Neural cell (in vitro differentiated cells): ENCODE measurements at regions not wholly inside any gene's neighbourhood (a gene's known extent, or its start where the extent isn't known, plus 50 kb on each side); places are given as distances from the start of the nearest gene placed in this dataset.

ENCODE experiments used
- H2AFZ ChIP-seq: fragments of 200-600, 300-800 bp; sonication (generic), shearing (Covaris generic); 2 replicates; pipeline ENCODE4 v1.6.0; 2014; ENCODE audit warnings: low read depth, mild to moderate bottlenecking, antibody characterized with exemption, low read length, moderate library complexity
- H3F3A ChIP-seq: fragments of 200-600 bp; shearing (Covaris generic); 2 replicates; pipeline ENCODE4 v1.6.1; 2016; ENCODE audit warnings: mild to moderate bottlenecking, moderate library complexity, mixed read lengths, antibody characterized with exemption, low read length; ENCODE audit not compliant: insufficient read depth, poor library complexity, severe bottlenecking
- H3K27ac ChIP-seq: fragments of 200-600, 300-800 bp; sonication (generic), shearing (Covaris generic); 2 replicates; pipeline ENCODE4 v1.5.1; 2014; ENCODE audit warnings: mild to moderate bottlenecking, low read length, moderate library complexity
- H3K27me3 ChIP-seq: fragments of 300-800, 200-600 bp; sonication (generic), shearing (Covaris generic); 2 replicates; pipeline ENCODE4 v1.6.0; 2014; ENCODE audit warnings: mild to moderate bottlenecking, low read depth, low read length, moderate library complexity; ENCODE audit not compliant: insufficient read depth
- H3K36me3 ChIP-seq: fragments of 300-800, 200-600 bp; sonication (generic), shearing (Covaris generic); 2 replicates; pipeline ENCODE4 v1.5.1; 2014; ENCODE audit warnings: mild to moderate bottlenecking, antibody characterized with exemption, low read length, moderate library complexity; ENCODE audit not compliant: insufficient read depth
- H3K4me2 ChIP-seq: fragments of 300-800, 200-600 bp; sonication (generic), shearing (Covaris generic); 2 replicates; pipeline ENCODE4 v1.6.0; 2014; ENCODE audit warnings: mild to moderate bottlenecking, low read length
- H3K4me3 ChIP-seq: fragments of 300-800, 200-600 bp; sonication (generic), shearing (Covaris generic); 2 replicates; pipeline ENCODE4 v1.5.1; 2014; ENCODE audit warnings: mild to moderate bottlenecking, low read length, moderate library complexity
- H3K79me2 ChIP-seq: fragments of 200-600 bp; shearing (Covaris generic); replicated peaks from 2 replicates; pipeline ENCODE4 v1.6.0; 2014; ENCODE audit warnings: mild to moderate bottlenecking, low read length, moderate library complexity; ENCODE audit not compliant: insufficient read depth
- H3K9ac ChIP-seq: fragments of 300-800, 200-600 bp; sonication (generic), shearing (Covaris generic); 2 replicates; pipeline ENCODE4 v1.6.1; 2016; ENCODE audit warnings: mild to moderate bottlenecking, low read length, mixed read lengths
- H3K9me2 ChIP-seq: fragments of 200-600 bp; shearing (Covaris generic); 2 replicates; pipeline ENCODE4 v1.6.1; 2016; ENCODE audit warnings: mild to moderate bottlenecking, low read length, mixed read lengths; ENCODE audit not compliant: insufficient read depth
- H3K9me3 ChIP-seq: fragments of 200-600, 300-800 bp; sonication (generic), shearing (Covaris generic); 2 replicates; pipeline ENCODE4 v1.6.1; 2016; ENCODE audit warnings: mild to moderate bottlenecking, mixed run types, low read length, moderate library complexity, mixed read lengths
- H4K20me1 ChIP-seq: fragments of 200-600 bp; shearing (Covaris generic); 2 replicates; pipeline ENCODE4 v1.6.1; 2016; ENCODE audit warnings: mild to moderate bottlenecking, mixed run types; ENCODE audit not compliant: insufficient read depth
- EP300 ChIP-seq: fragments of 450-650 bp; conservative IDR thresholded peaks from 2 replicates; pipeline ENCODE4 v1.6.1; 2014; ENCODE audit warnings: antibody characterized with exemption, mild to moderate bottlenecking, moderate library complexity; ENCODE audit not compliant: poor library complexity, severe bottlenecking
- EZH2 ChIP-seq: fragments of 200-600, 300-800 bp; shearing (Covaris generic), sonication (generic); IDR thresholded peaks from 2 replicates; pipeline ENCODE4 v1.6.1; 2014; ENCODE audit warnings: antibody characterized with exemption, low read length, borderline replicate concordance, mild to moderate bottlenecking; ENCODE audit not compliant: insufficient read depth, poor library complexity, severe bottlenecking
- POLR2AphosphoS5 ChIP-seq: IDR thresholded peaks from 2 replicates; pipeline ENCODE4 v1.6.1; 2012
- RAD21 ChIP-seq: fragments of 450-650 bp; conservative IDR thresholded peaks from 2 replicates; pipeline ENCODE4 v1.6.1; 2014; ENCODE audit warnings: antibody characterized with exemption, mild to moderate bottlenecking, moderate library complexity
- SMC3 ChIP-seq: fragments of 450-650 bp; conservative IDR thresholded peaks from 2 replicates; pipeline ENCODE4 v1.6.1; 2014; ENCODE audit warnings: antibody characterized with exemption, mild to moderate bottlenecking, moderate library complexity; ENCODE audit not compliant: poor library complexity
- TAF1 ChIP-seq: IDR thresholded peaks from 2 replicates; pipeline ENCODE4 v1.6.1; 2012; ENCODE audit warnings: low read depth
- TF ChIP-seq, protein P1 (sequence below): IDR thresholded peaks from 2 replicates; pipeline ENCODE4 v1.6.1; 2012; ENCODE audit warnings: borderline replicate concordance
- TF ChIP-seq, protein P2 (sequence below): fragments of 450-650 bp; IDR thresholded peaks from 2 replicates; pipeline ENCODE4 v1.5.1; 2014; ENCODE audit warnings: antibody characterized with exemption, mild to moderate bottlenecking, moderate library complexity; ENCODE audit not compliant: poor library complexity, severe bottlenecking

DNA sequence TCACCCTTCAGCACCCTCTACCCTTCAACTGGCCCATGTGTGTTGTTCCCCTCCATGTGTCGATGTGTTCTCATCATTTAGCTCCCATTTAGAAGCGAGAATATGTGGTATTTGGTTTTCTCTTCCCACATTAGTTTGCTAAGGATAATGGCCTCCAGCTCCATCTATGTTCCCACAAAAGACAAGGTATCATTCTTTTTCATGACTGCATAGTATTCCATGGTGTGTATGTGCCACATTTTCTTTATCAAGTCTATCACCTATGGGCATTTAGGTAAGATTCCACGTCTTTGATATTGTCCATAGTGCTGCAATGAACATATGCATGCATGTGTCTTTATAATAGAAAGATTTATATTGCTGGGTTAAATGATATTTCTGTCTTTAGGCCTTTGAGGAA is 325.1 kb upstream of the ADAMTS16 start:
- H3K9me2 ChIP-seq: no peaks in the 10 kb centered on the region
- no peak overlapping the region for H3K4me3 ChIP-seq

DNA sequence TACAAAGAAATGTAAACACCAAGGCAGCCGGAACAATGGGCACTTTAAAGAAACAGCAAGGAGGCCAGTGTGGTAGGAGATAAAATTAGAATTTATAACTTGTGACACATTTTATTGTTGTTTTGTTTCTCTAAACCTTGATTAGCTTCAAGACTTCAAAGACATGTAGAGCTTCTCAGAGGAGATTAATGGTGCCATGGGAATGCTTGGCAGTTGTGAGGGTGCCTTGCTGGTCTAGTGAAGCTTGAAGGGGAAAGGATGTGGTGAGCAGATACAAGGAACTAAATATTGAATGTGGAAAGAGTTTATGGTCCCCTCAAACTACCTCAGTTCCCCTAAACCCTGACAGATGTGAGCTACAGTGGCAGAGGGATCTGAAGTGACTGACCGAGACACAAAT is 322.4 kb upstream of the ADAMTS16 start:
- H4K20me1 ChIP-seq: no peaks in the 10 kb centered on the region
- no peak overlapping the region for H3K27ac ChIP-seq
- H3K9me2 ChIP-seq: no peaks in the 10 kb centered on the region
- H3K9me3 ChIP-seq: peaks cover 3% of the 10 kb centered on the region
- H3K79me2 ChIP-seq: no peaks in the 10 kb centered on the region
- no peak overlapping the region for H3K4me3 ChIP-seq
- TF ChIP-seq POLR2AphosphoS5 (no peak), EZH2 (no peak)
- TF ChIP-seq, protein P1, sequence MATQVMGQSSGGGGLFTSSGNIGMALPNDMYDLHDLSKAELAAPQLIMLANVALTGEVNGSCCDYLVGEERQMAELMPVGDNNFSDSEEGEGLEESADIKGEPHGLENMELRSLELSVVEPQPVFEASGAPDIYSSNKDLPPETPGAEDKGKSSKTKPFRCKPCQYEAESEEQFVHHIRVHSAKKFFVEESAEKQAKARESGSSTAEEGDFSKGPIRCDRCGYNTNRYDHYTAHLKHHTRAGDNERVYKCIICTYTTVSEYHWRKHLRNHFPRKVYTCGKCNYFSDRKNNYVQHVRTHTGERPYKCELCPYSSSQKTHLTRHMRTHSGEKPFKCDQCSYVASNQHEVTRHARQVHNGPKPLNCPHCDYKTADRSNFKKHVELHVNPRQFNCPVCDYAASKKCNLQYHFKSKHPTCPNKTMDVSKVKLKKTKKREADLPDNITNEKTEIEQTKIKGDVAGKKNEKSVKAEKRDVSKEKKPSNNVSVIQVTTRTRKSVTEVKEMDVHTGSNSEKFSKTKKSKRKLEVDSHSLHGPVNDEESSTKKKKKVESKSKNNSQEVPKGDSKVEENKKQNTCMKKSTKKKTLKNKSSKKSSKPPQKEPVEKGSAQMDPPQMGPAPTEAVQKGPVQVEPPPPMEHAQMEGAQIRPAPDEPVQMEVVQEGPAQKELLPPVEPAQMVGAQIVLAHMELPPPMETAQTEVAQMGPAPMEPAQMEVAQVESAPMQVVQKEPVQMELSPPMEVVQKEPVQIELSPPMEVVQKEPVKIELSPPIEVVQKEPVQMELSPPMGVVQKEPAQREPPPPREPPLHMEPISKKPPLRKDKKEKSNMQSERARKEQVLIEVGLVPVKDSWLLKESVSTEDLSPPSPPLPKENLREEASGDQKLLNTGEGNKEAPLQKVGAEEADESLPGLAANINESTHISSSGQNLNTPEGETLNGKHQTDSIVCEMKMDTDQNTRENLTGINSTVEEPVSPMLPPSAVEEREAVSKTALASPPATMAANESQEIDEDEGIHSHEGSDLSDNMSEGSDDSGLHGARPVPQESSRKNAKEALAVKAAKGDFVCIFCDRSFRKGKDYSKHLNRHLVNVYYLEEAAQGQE: no peak
- H2AFZ ChIP-seq: no peak overlapping the region
- no peaks in the 10 kb centered on the region for H3K36me3 ChIP-seq
- H3K27me3 ChIP-seq: no peaks in the 10 kb centered on the region
- H3F3A ChIP-seq: no peaks in the 10 kb centered on the region
- H3K4me2 ChIP-seq: no peak overlapping the region
- H3K9ac ChIP-seq: no peak overlapping the region

More for the DNA sequence above, 325.1 kb upstream of the ADAMTS16 start:
- H3K9ac ChIP-seq: no peak overlapping the region
- H2AFZ ChIP-seq: no peak overlapping the region
- H3K27me3 ChIP-seq: no peaks in the 10 kb centered on the region
- H3F3A ChIP-seq: no peaks in the 10 kb centered on the region
- no peaks in the 10 kb centered on the region for H3K79me2 ChIP-seq
- H3K9me3 ChIP-seq: peaks cover 3% of the 10 kb centered on the region
- H3K4me2 ChIP-seq: no peak overlapping the region
- no peaks in the 10 kb centered on the region for H3K36me3 ChIP-seq
- no peak overlapping the region for H3K27ac ChIP-seq
- TF ChIP-seq, protein P2, sequence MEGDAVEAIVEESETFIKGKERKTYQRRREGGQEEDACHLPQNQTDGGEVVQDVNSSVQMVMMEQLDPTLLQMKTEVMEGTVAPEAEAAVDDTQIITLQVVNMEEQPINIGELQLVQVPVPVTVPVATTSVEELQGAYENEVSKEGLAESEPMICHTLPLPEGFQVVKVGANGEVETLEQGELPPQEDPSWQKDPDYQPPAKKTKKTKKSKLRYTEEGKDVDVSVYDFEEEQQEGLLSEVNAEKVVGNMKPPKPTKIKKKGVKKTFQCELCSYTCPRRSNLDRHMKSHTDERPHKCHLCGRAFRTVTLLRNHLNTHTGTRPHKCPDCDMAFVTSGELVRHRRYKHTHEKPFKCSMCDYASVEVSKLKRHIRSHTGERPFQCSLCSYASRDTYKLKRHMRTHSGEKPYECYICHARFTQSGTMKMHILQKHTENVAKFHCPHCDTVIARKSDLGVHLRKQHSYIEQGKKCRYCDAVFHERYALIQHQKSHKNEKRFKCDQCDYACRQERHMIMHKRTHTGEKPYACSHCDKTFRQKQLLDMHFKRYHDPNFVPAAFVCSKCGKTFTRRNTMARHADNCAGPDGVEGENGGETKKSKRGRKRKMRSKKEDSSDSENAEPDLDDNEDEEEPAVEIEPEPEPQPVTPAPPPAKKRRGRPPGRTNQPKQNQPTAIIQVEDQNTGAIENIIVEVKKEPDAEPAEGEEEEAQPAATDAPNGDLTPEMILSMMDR: no peak
- TF ChIP-seq POLR2AphosphoS5: no peak
- no peak for TF ChIP-seq EP300
- no peak for TF ChIP-seq TAF1
- TF ChIP-seq SMC3: no peak
- TF ChIP-seq, protein P1: no peak
- TF ChIP-seq EZH2: no peak
- no peak for TF ChIP-seq RAD21
- no peaks in the 10 kb centered on the region for H4K20me1 ChIP-seq
